ENCODE measurements at regions not wholly inside any gene's neighbourhood (a gene's known extent, or its start where the extent isn't known, plus 50 kb on each side); places are given as distances from the start of the nearest gene placed in this dataset.

DNA sequence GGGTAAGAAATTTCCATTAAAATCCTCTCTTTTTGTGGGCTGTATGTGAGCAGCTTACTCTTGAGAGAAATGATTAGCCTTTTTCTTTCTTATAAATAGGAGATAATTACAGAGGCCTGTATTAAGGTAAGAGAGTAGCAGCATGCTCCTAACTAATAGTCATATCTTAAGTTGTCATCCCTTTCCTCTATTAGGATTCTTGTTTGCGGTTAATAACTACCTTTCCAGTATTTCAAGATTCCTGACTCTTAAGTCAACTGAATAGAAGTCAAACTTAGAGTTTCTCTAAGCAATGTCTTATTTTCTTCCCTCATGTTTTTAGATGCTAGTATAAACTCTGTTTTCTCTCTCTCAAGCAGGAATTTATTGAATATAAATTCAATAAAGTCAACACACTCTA lies 139.9 kb upstream of the GPRIN3 start:
- TF ChIP-seq EZH2 (IDR thresholded peaks at IDR 0.05; ENCODE audit: low read depth) (no peak), CTCF (conservative IDR thresholded peaks at IDR 0.05) (no peak)
